ENCODE measurements at regions not wholly inside any gene's neighbourhood (a gene's known extent, or its start where the extent isn't known, plus 50 kb on each side); places are given as distances from the start of the nearest gene placed in this dataset.

DNA sequence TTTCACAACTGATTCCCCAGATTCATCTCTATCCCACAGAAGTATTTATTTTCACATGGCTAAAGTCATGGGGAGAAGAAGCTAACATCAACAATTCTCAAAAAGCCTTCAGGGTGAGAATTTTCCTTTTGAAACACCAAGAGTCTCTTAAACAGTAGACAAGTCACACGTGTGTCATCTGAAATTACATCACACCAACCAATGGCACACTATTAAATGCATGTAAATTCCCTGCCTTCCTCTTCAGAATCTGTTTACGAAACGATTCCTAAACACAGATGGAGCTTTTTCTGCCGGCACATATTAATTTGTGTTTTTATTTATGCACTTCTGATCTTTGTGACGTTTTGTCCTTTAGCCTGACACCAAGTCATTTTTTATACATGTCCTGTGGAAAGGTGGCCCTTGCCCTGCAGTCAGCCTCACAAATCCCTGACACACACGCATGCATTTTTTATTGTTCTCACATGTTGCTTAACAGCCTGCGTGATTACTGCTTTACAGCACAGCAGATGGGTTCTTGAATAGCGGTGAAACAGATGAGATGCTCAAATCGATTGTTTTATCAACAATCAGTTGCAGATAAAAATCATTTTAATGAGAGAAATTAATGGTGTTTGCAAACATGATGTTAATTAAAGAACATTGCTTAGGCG, 735.9 kb upstream of the TENM3 start:
- no peaks in the 10 kb centered on the region for H3K9me3 ChIP-seq (ENCODE audit: control insufficient read depth in 2 of 3, insufficient read depth in 1 of 3, low read length in 3 of 3)
- no peaks in the 10 kb centered on the region for H3K27me3 ChIP-seq (ENCODE audit: control insufficient read depth, insufficient read depth, low read length)
- H3K4me1 ChIP-seq (ENCODE audit: control insufficient read depth in 2 of 3, insufficient read depth in 2 of 3, low read depth in 1 of 3, low read length in 3 of 3): no peaks in the 10 kb centered on the region
- H3K36me3 ChIP-seq (ENCODE audit: control insufficient read depth in 2 of 3, insufficient read depth in 3 of 3, low read length in 3 of 3): no peaks in the 10 kb centered on the region
- H3K27ac ChIP-seq (ENCODE audit: low read depth in 2 of 2, low read length in 2 of 2): no peak overlapping the region
- no peak overlapping the region for H3K9ac ChIP-seq (ENCODE audit: low read length in 3 of 3)
- FAIRE-seq: no peak
- intact Hi-C loops (cut with DNase I): no loop called here
- DNase-seq: no peak
- TF ChIP-seq CTCF (IDR thresholded peaks at IDR 0.05; ENCODE audit: borderline replicate concordance, extremely low read depth, insufficient read depth): no peak
- no peak overlapping the region for H3K4me3 ChIP-seq (ENCODE audit: low read length in 3 of 3)

GRCh38 chr4:181507938-181508337, 735.3 kb upstream of the TENM3 start:
- no peak for FAIRE-seq
- no peak overlapping the region for H3K27ac ChIP-seq (ENCODE audit: low read depth in 2 of 2, low read length in 2 of 2)
- no peak overlapping the region for H3K9ac ChIP-seq (ENCODE audit: low read length in 3 of 3)
- H3K27me3 ChIP-seq (ENCODE audit: control insufficient read depth, insufficient read depth, low read length): no peaks in the 10 kb centered on the region
- intact Hi-C loops (cut with DNase I): no loop called here
- H3K4me1 ChIP-seq (ENCODE audit: control insufficient read depth in 2 of 3, insufficient read depth in 2 of 3, low read depth in 1 of 3, low read length in 3 of 3): no peaks in the 10 kb centered on the region
- no peaks in the 10 kb centered on the region for H3K36me3 ChIP-seq (ENCODE audit: control insufficient read depth in 2 of 3, insufficient read depth in 3 of 3, low read length in 3 of 3)
- H3K4me3 ChIP-seq (ENCODE audit: low read length in 3 of 3): no peak overlapping the region
- H3K9me3 ChIP-seq (ENCODE audit: control insufficient read depth in 2 of 3, insufficient read depth in 1 of 3, low read length in 3 of 3): no peaks in the 10 kb centered on the region
- TF ChIP-seq CTCF (IDR thresholded peaks at IDR 0.05; ENCODE audit: borderline replicate concordance, extremely low read depth, insufficient read depth): no peak
- no peak for DNase-seq

- Histone ChIP-seq H3K4me1 (ENCODE audit: control insufficient read depth in 2 of 3, insufficient read depth in 2 of 3, low read depth in 1 of 3, low read length in 3 of 3) (no peaks in the 10 kb centered on the region), H3K9ac (ENCODE audit: low read length in 3 of 3) (no peak overlapping the region), H3K36me3 (ENCODE audit: control insufficient read depth in 2 of 3, insufficient read depth in 3 of 3, low read length in 3 of 3) (no peaks in the 10 kb centered on the region), H3K9me3 (ENCODE audit: control insufficient read depth in 2 of 3, insufficient read depth in 1 of 3, low read length in 3 of 3) (no peaks in the 10 kb centered on the region), H3K4me3 (ENCODE audit: low read length in 3 of 3) (no peak overlapping the region), H3K27ac (ENCODE audit: low read depth in 2 of 2, low read length in 2 of 2) (no peak overlapping the region), H3K27me3 (ENCODE audit: control insufficient read depth, insufficient read depth, low read length) (no peaks in the 10 kb centered on the region)
- intact Hi-C loops (cut with DNase I): no loop called here
- FAIRE-seq (no peak), DNase-seq (no peak)
- no peak for TF ChIP-seq CTCF (IDR thresholded peaks at IDR 0.05; ENCODE audit: borderline replicate concordance, extremely low read depth, insufficient read depth)
Measured at GRCh38 chr4:181508601-181509000, 734.6 kb upstream of the TENM3 start.

GRCh38 chr4:181509073-181509472, 734.1 kb upstream of the TENM3 start:
- FAIRE-seq: no peak
- intact Hi-C loops (cut with DNase I): no loop called here
- no peak overlapping the region for H3K9ac ChIP-seq (ENCODE audit: low read length in 3 of 3)

More at GRCh38 chr4:181509073-181509472, 734.1 kb upstream of the TENM3 start:
- TF ChIP-seq CTCF (IDR thresholded peaks at IDR 0.05; ENCODE audit: borderline replicate concordance, extremely low read depth, insufficient read depth): no peak
- no peaks in the 10 kb centered on the region for H3K4me1 ChIP-seq (ENCODE audit: control insufficient read depth in 2 of 3, insufficient read depth in 2 of 3, low read depth in 1 of 3, low read length in 3 of 3)
- no peak for DNase-seq
- no peak overlapping the region for H3K27ac ChIP-seq (ENCODE audit: low read depth in 2 of 2, low read length in 2 of 2)
- H3K4me3 ChIP-seq (ENCODE audit: low read length in 3 of 3): no peak overlapping the region
- H3K36me3 ChIP-seq (ENCODE audit: control insufficient read depth in 2 of 3, insufficient read depth in 3 of 3, low read length in 3 of 3): no peaks in the 10 kb centered on the region
- H3K9me3 ChIP-seq (ENCODE audit: control insufficient read depth in 2 of 3, insufficient read depth in 1 of 3, low read length in 3 of 3): no peaks in the 10 kb centered on the region
- H3K27me3 ChIP-seq (ENCODE audit: control insufficient read depth, insufficient read depth, low read length): no peaks in the 10 kb centered on the region

Measured in kidney (tissue), 13 donors.